ENCODE measurements at regions not wholly inside any gene's neighbourhood (a gene's known extent, or its start where the extent isn't known, plus 50 kb on each side); places are given as distances from the start of the nearest gene placed in this dataset.

GRCh38 chr16:35626041-35626440 is 2166.6 kb downstream of the TP53TG3F start:
- in situ Hi-C loops (cut with MboI; ENCODE audit: low pct_unique_long_range_greater_than_20kb in 2 of 9, low sequenced_read_pairs in 9 of 9, unreplicated experiment in 9 of 9): no loop called here
- Histone ChIP-seq H3K4me1 (replicated peaks in 1 of 2) (no peaks in the 10 kb centered on the region), H3K27ac (no peak overlapping the region), H3K4me3 (no peak overlapping the region)
- WGBS, 10 experiments: 0 to 100% (median 27%) methylated on average over 1 of the region's 1 CpG; no CpG with 5 or more reads in 2 of the 10 experiments
- ATAC-seq (replicated peaks in 6 of 8): no peak

GRCh38 chr16:35628976-35629375 is 2169.6 kb downstream of the TP53TG3F start:
- no peak for ATAC-seq (replicated peaks in 6 of 8)
- Histone ChIP-seq H3K27ac (no peak overlapping the region), H3K4me1 (replicated peaks in 1 of 2) (no peaks in the 10 kb centered on the region), H3K4me3 (no peak overlapping the region)
- 0 to 40% (median 8%) methylated on average over 1 to 2 of the region's 3 CpGs; no CpG with 5 or more reads in 4 of the 10 experiments for WGBS, 10 experiments
- in situ Hi-C loops (cut with MboI; ENCODE audit: low pct_unique_long_range_greater_than_20kb in 2 of 9, low sequenced_read_pairs in 9 of 9, unreplicated experiment in 9 of 9): no loop called here

- no peak overlapping the region for H3K27ac ChIP-seq
- WGBS, 10 experiments: 0 to 20% (median 7%) methylated on average over 1 to 2 of the region's 2 CpGs; no CpG with 5 or more reads in 3 of the 10 experiments
- H3K4me3 ChIP-seq: no peak overlapping the region
- no peaks in the 10 kb centered on the region for H3K4me1 ChIP-seq (replicated peaks in 1 of 2)
- no peak for ATAC-seq (replicated peaks in 6 of 8)
- in situ Hi-C loops (cut with MboI; ENCODE audit: low pct_unique_long_range_greater_than_20kb in 2 of 9, low sequenced_read_pairs in 9 of 9, unreplicated experiment in 9 of 9): no loop called here
These were observed 2172.0 kb downstream of the TP53TG3F start for GRCh38 chr16:35631261-35631945.

GRCh38 chr16:35636480-35637230 is 2177.2 kb downstream of the TP53TG3F start:
- 0 to 29% (median 7%) methylated on average over 1 to 4 of the region's 5 CpGs; no CpG with 5 or more reads in 1 of the 10 experiments for whole genome bisulfite sequencing, 10 experiments
- in situ Hi-C loops (cut with MboI; ENCODE audit: low pct_unique_long_range_greater_than_20kb in 2 of 9, low sequenced_read_pairs in 9 of 9, unreplicated experiment in 9 of 9): no loop called here
- H3K4me3 ChIP-seq: no peak overlapping the region
- no peaks in the 10 kb centered on the region for H3K4me1 ChIP-seq (replicated peaks in 1 of 2)
- no peak overlapping the region for H3K27ac ChIP-seq
- no peak for ATAC-seq (replicated peaks in 6 of 8)

- Histone ChIP-seq H3K4me3 (no peak overlapping the region), H3K4me1 (replicated peaks in 1 of 2) (no peaks in the 10 kb centered on the region), H3K27ac (no peak overlapping the region)
- WGBS, 10 experiments: 0 to 80% (median 13%) methylated on average over 1 to 2 of the region's 2 CpGs; no CpG with 5 or more reads in 6 of the 10 experiments
- no peak for ATAC-seq (replicated peaks in 6 of 8)
- in situ Hi-C loops (cut with MboI; ENCODE audit: low pct_unique_long_range_greater_than_20kb in 2 of 9, low sequenced_read_pairs in 9 of 9, unreplicated experiment in 9 of 9): no loop called here
These were observed 2178.3 kb downstream of the TP53TG3F start for GRCh38 chr16:35637683-35638082.

GRCh38 chr16:35639233-35640205 is 2180.1 kb downstream of the TP53TG3F start:
- no peak overlapping the region for H3K27ac ChIP-seq
- H3K4me3 ChIP-seq: no peak overlapping the region
- no peaks in the 10 kb centered on the region for H3K4me1 ChIP-seq (replicated peaks in 1 of 2)
- 0 to 50% (median 20%) methylated on average over 1 to 2 of the region's 3 CpGs; no CpG with 5 or more reads in 4 of the 10 experiments for WGBS, 10 experiments
- in situ Hi-C loops (cut with MboI; ENCODE audit: low pct_unique_long_range_greater_than_20kb in 2 of 9, low sequenced_read_pairs in 9 of 9, unreplicated experiment in 9 of 9): no loop called here
- ATAC-seq (replicated peaks in 6 of 8): peak in 1 of 8 experiments; percentile 30

GRCh38 chr16:35642322-35642835 is 2183.0 kb downstream of the TP53TG3F start:
- WGBS, 10 experiments: 0 to 67% (median 20%) methylated on average over 1 to 2 of the region's 4 CpGs; no CpG with 5 or more reads in 5 of the 10 experiments

GRCh38 chr16:35651841-35652240 is 2192.4 kb downstream of the TP53TG3F start:
- no peak overlapping the region for H3K4me3 ChIP-seq
- H3K27ac ChIP-seq: no peak overlapping the region
- in situ Hi-C loops (cut with MboI; ENCODE audit: low pct_unique_long_range_greater_than_20kb in 2 of 9, low sequenced_read_pairs in 9 of 9, unreplicated experiment in 9 of 9): no loop called here
- ATAC-seq (replicated peaks in 6 of 8): no peak
- 0 to 86% (median 47%) methylated on average over 1 of the region's 1 CpG; no CpG with 5 or more reads in 2 of the 10 experiments for WGBS, 10 experiments
- no peaks in the 10 kb centered on the region for H3K4me1 ChIP-seq (replicated peaks in 1 of 2)

More at GRCh38 chr16:35642322-35642835, 2183.0 kb downstream of the TP53TG3F start:
- Histone ChIP-seq H3K4me3 (no peak overlapping the region), H3K4me1 (replicated peaks in 1 of 2) (no peaks in the 10 kb centered on the region), H3K27ac (no peak overlapping the region)
- ATAC-seq (replicated peaks in 6 of 8): no peak
- in situ Hi-C loops (cut with MboI; ENCODE audit: low pct_unique_long_range_greater_than_20kb in 2 of 9, low sequenced_read_pairs in 9 of 9, unreplicated experiment in 9 of 9): no loop called here

- no peak for ATAC-seq (replicated peaks in 6 of 8)
- in situ Hi-C loops (cut with MboI; ENCODE audit: low pct_unique_long_range_greater_than_20kb in 2 of 9, low sequenced_read_pairs in 9 of 9, unreplicated experiment in 9 of 9): no loop called here
- Histone ChIP-seq H3K4me3 (no peak overlapping the region), H3K27ac (no peak overlapping the region), H3K4me1 (replicated peaks in 1 of 2) (no peaks in the 10 kb centered on the region)
- 0 to 40% (median 37%) methylated on average over 2 to 3 of the region's 3 CpGs; no CpG with 5 or more reads in 6 of the 10 experiments for WGBS, 10 experiments
These were observed 2204.8 kb downstream of the TP53TG3F start for GRCh38 chr16:35664091-35664693.

- Histone ChIP-seq H3K4me3 (no peak overlapping the region), H3K27ac (no peak overlapping the region), H3K4me1 (replicated peaks in 1 of 2) (no peaks in the 10 kb centered on the region)
- in situ Hi-C loops (cut with MboI; ENCODE audit: low pct_unique_long_range_greater_than_20kb in 2 of 9, low sequenced_read_pairs in 9 of 9, unreplicated experiment in 9 of 9): no loop called here
- 0 to 41% (median 18%) methylated on average over 1 to 4 of the region's 4 CpGs; no CpG with 5 or more reads in 2 of the 10 experiments for whole genome bisulfite sequencing, 10 experiments
- no peak for ATAC-seq (replicated peaks in 6 of 8)
These were observed 2225.7 kb downstream of the TP53TG3F start for GRCh38 chr16:35685085-35685484.

- Histone ChIP-seq H3K27ac (no peak overlapping the region), H3K4me1 (replicated peaks in 1 of 2) (no peaks in the 10 kb centered on the region), H3K4me3 (no peak overlapping the region)
- in situ Hi-C loops (cut with MboI; ENCODE audit: low pct_unique_long_range_greater_than_20kb in 2 of 9, low sequenced_read_pairs in 9 of 9, unreplicated experiment in 9 of 9): no loop called here
- WGBS, 10 experiments: 40 to 86% (median 51%) methylated on average over 1 to 3 of the region's 3 CpGs; no CpG with 5 or more reads in 5 of the 10 experiments
- ATAC-seq (replicated peaks in 6 of 8): no peak
These were observed 2227.2 kb downstream of the TP53TG3F start for GRCh38 chr16:35686595-35686994.

- Histone ChIP-seq H3K4me3 (no peak overlapping the region), H3K4me1 (replicated peaks in 1 of 2) (no peaks in the 10 kb centered on the region), H3K27ac (no peak overlapping the region)
- in situ Hi-C loops (cut with MboI; ENCODE audit: low pct_unique_long_range_greater_than_20kb in 2 of 9, low sequenced_read_pairs in 9 of 9, unreplicated experiment in 9 of 9): no loop called here
- ATAC-seq (replicated peaks in 6 of 8): no peak
- WGBS, 10 experiments: 7 to 69% (median 47%) methylated on average over 2 to 6 of the region's 7 CpGs; no CpG with 5 or more reads in 3 of the 10 experiments
These were observed 2227.7 kb downstream of the TP53TG3F start for GRCh38 chr16:35687071-35687470.

Data from motor neuron (in vitro differentiated cells).